HEK293 (cell line): ENCODE measurements at regions not wholly inside any gene's neighbourhood (a gene's known extent, or its start where the extent isn't known, plus 50 kb on each side); places are given as distances from the start of the nearest gene placed in this dataset.

Experiments used
- CTCF ChIA-PET: fragments of 350-600 bp; formaldehyde crosslinking; extraction: SDS; loops from one replicate; lab custom pipeline; 2021; ENCODE audit warnings: antibody characterized with exemption; lab: Yijun Ruan, JAX
- POLR2A ChIA-PET: fragments of 300-600 bp; formaldehyde crosslinking; extraction: SDS; loops from one replicate; lab custom pipeline; 2020; ENCODE audit warnings: antibody characterized with exemption, inconsistent platforms; lab: Yijun Ruan, JAX
- H3K27ac ChIP-seq: fragments of 200-500 bp; sonication (Bioruptor generic); 2 replicates; pipeline ENCODE4 v1.5.1; 2014; ENCODE audit warnings: low read depth, low read length, control low read depth, inconsistent platforms; ENCODE audit errors: extremely low read depth
- H3K36me3 ChIP-seq, 2 experiments: fragments of 200-500 bp in 1 of 2; sonication (Bioruptor generic) in 1 of 2; 1 replicate in 1 of 2; 2 replicates in 1 of 2; pipeline ENCODE4 v1.5.1; 2014 to 2017; ENCODE audit warnings: inconsistent platforms in 2 of 2, low read length in 2 of 2; ENCODE audit not compliant: control insufficient read depth in 2 of 2, insufficient read depth in 1 of 2
- H3K4me1 ChIP-seq: fragments of 200-500 bp; sonication (Bioruptor generic); 2 replicates; pipeline ENCODE4 v1.5.1; 2014; ENCODE audit warnings: mild to moderate bottlenecking, low read length, inconsistent platforms; ENCODE audit not compliant: control insufficient read depth, insufficient read depth
- H3K4me3 ChIP-seq: 2 replicates; pipeline ENCODE4 v1.5.1; 2011; ENCODE audit warnings: low read depth, mild to moderate bottlenecking, control low read depth, low read length, moderate library complexity
- H3K9me3 ChIP-seq: fragments of 200-500 bp; sonication (Bioruptor generic); 2 replicates; pipeline ENCODE4 v1.5.1; 2014; ENCODE audit warnings: low read depth, low read length, inconsistent platforms; ENCODE audit not compliant: control insufficient read depth, insufficient read depth
- SP3 ChIP-seq: fragments of 450-650 bp; formaldehyde crosslinking; IDR thresholded peaks from 2 replicates; pipeline ENCODE4 v1.5.1; 2016; ENCODE audit warnings: missing biosample characterization, missing genetic modification characterization
- ZFHX2 ChIP-seq: fragments of 450-650 bp; formaldehyde crosslinking; conservative IDR thresholded peaks from 2 replicates; pipeline ENCODE4 v1.5.1; 2016; ENCODE audit warnings: missing biosample characterization, missing genetic modification characterization
- ZNF138 ChIP-seq: fragments of 450-650 bp; formaldehyde crosslinking; IDR thresholded peaks from 2 replicates; pipeline ENCODE4 v1.5.1; 2016; ENCODE audit warnings: missing biosample characterization, missing genetic modification characterization, borderline replicate concordance
- ZNF169 ChIP-seq: fragments of 450-650 bp; formaldehyde crosslinking; IDR thresholded peaks from 2 replicates; pipeline ENCODE4 v1.5.1; 2016; ENCODE audit warnings: missing biosample characterization, missing genetic modification characterization
- ZNF239 ChIP-seq: fragments of 450-650 bp; formaldehyde crosslinking; IDR thresholded peaks from 2 replicates; pipeline ENCODE4 v1.5.1; 2016; ENCODE audit warnings: missing biosample characterization, missing genetic modification characterization
- ZNF24 ChIP-seq: fragments of 450-650 bp; formaldehyde crosslinking; IDR thresholded peaks from 2 replicates; pipeline ENCODE4 v1.5.1; 2016; ENCODE audit warnings: missing biosample characterization, missing genetic modification characterization
- ZNF302 ChIP-seq: fragments of 450-650 bp; formaldehyde crosslinking; IDR thresholded peaks from 2 replicates; pipeline ENCODE4 v1.5.1; 2016; ENCODE audit warnings: missing biosample characterization, missing genetic modification characterization, low read depth
- ZNF341 ChIP-seq: fragments of 450-650 bp; formaldehyde crosslinking; IDR thresholded peaks from 2 replicates; pipeline ENCODE4; 2016; ENCODE audit warnings: low read depth, missing biosample characterization, missing genetic modification characterization
- ZNF571 ChIP-seq: fragments of 450-650 bp; formaldehyde crosslinking; IDR thresholded peaks from 2 replicates; pipeline ENCODE4 v1.5.0; 2017; ENCODE audit warnings: missing biosample characterization, missing genetic modification characterization
- ZNF777 ChIP-seq: fragments of 450-650 bp; formaldehyde crosslinking; IDR thresholded peaks from 2 replicates; pipeline ENCODE4 v1.5.1; 2017; ENCODE audit warnings: missing biosample characterization, missing genetic modification characterization, borderline replicate concordance
- ZNF791 ChIP-seq: fragments of 450-650 bp; formaldehyde crosslinking; IDR thresholded peaks from 2 replicates; pipeline ENCODE4 v1.5.1; 2016; ENCODE audit warnings: missing biosample characterization, missing genetic modification characterization
- ZNF792 ChIP-seq: fragments of 450-650 bp; formaldehyde crosslinking; IDR thresholded peaks from 2 replicates; pipeline ENCODE4 v1.5.1; 2016; ENCODE audit warnings: missing biosample characterization, missing genetic modification characterization
- ZSCAN23 ChIP-seq: fragments of 450-650 bp; formaldehyde crosslinking; IDR thresholded peaks from 2 replicates; pipeline ENCODE4 v1.5.1; 2016; ENCODE audit warnings: missing biosample characterization, missing genetic modification characterization
- TF ChIP-seq, protein P1 (sequence below): fragments of 450-650 bp; formaldehyde crosslinking; IDR thresholded peaks from 2 replicates; pipeline ENCODE4 v1.5.1; 2016; ENCODE audit warnings: missing biosample characterization, missing genetic modification characterization
- TF ChIP-seq, protein P2 (sequence below): IDR thresholded peaks from 2 replicates; pipeline ENCODE4 v1.6.1; 2011; ENCODE audit warnings: mild to moderate bottlenecking, low read depth, low read length, borderline replicate concordance
- TF ChIP-seq, protein P3 (sequence below): fragments of 450-650 bp; formaldehyde crosslinking; IDR thresholded peaks from 2 replicates; pipeline ENCODE4 v1.5.1; 2016; ENCODE audit warnings: missing biosample characterization, missing genetic modification characterization
- TF ChIP-seq, protein P4 (sequence below): fragments of 450-650 bp; formaldehyde crosslinking; IDR thresholded peaks from 2 replicates; pipeline ENCODE4 v1.5.1; 2016; ENCODE audit warnings: missing biosample characterization, missing genetic modification characterization, borderline replicate concordance
- TF ChIP-seq, protein P5 (sequence below): fragments of 450-650 bp; formaldehyde crosslinking; IDR thresholded peaks from 2 replicates; pipeline ENCODE4 v1.5.1; 2016; ENCODE audit warnings: missing biosample characterization, missing genetic modification characterization

DNA sequence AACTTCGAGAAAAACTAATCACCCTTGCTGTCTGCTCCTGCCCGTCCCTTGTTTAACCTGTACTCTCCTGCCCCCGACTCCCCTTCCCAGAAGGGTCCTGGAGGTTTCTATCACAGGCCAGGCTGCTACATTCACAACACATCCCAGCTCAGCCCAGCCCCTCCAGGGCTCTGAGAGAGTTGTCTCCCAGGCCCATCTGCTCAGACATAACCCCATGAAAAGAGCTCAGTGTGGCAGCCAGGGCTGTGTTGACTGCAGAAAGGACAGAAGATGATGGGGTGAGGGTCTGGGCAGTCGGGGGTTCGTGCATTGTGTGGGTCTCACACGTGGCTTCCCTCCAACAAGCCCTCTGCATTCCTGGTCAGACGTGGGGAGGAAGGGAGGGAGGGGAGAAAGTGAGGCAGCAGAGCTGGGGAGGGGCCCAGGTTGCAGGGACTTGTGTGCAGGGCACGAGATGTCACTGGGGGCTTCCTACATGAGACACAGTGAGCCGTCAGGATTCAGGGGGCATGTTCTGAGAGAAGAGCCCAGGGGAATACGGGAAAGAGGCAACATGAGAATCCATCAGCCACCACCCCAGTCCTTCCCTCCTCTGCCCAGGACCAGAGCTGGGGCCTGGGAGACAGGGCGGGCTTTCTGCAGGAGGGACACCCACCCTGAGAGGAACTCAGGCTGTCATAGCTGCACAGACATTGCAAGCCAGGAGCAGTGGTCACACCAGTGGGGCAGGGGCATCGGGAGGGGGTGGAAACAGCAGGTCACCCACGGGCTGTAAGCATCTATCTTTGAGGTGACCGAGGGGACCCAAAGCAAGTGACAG lies 372.9 kb downstream of the PREX1 start:
- no peaks in the 10 kb centered on the region for H3K36me3 ChIP-seq
- no peak overlapping the region for H3K27ac ChIP-seq
- H3K4me1 ChIP-seq, result no peaks in the 10 kb centered on the region
- POLR2A ChIA-PET, result no interaction called here
- TF ChIP-seq ZNF169 (tag by site-specific recombination) (no peak), ZNF24 (tag by site-specific recombination) (no peak), ZNF777 (no peak), ZNF791 (tag by site-specific recombination) (no peak), SP3 (no peak), ZNF138 (tag by site-specific recombination) (no peak), ZFHX2 (no peak), ZNF302 (no peak), ZNF571 (no peak), ZNF239 (no peak), ZNF792 (tag by site-specific recombination) (no peak), ZNF341 (tag by site-specific recombination) (no peak), ZSCAN23 (tag by site-specific recombination) (no peak)
- TF ChIP-seq, protein P1, sequence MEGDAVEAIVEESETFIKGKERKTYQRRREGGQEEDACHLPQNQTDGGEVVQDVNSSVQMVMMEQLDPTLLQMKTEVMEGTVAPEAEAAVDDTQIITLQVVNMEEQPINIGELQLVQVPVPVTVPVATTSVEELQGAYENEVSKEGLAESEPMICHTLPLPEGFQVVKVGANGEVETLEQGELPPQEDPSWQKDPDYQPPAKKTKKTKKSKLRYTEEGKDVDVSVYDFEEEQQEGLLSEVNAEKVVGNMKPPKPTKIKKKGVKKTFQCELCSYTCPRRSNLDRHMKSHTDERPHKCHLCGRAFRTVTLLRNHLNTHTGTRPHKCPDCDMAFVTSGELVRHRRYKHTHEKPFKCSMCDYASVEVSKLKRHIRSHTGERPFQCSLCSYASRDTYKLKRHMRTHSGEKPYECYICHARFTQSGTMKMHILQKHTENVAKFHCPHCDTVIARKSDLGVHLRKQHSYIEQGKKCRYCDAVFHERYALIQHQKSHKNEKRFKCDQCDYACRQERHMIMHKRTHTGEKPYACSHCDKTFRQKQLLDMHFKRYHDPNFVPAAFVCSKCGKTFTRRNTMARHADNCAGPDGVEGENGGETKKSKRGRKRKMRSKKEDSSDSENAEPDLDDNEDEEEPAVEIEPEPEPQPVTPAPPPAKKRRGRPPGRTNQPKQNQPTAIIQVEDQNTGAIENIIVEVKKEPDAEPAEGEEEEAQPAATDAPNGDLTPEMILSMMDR (tag by site-specific recombination), result no peak
- TF ChIP-seq, protein P2, sequence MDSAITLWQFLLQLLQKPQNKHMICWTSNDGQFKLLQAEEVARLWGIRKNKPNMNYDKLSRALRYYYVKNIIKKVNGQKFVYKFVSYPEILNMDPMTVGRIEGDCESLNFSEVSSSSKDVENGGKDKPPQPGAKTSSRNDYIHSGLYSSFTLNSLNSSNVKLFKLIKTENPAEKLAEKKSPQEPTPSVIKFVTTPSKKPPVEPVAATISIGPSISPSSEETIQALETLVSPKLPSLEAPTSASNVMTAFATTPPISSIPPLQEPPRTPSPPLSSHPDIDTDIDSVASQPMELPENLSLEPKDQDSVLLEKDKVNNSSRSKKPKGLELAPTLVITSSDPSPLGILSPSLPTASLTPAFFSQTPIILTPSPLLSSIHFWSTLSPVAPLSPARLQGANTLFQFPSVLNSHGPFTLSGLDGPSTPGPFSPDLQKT, result no peak
- TF ChIP-seq, protein P3, sequence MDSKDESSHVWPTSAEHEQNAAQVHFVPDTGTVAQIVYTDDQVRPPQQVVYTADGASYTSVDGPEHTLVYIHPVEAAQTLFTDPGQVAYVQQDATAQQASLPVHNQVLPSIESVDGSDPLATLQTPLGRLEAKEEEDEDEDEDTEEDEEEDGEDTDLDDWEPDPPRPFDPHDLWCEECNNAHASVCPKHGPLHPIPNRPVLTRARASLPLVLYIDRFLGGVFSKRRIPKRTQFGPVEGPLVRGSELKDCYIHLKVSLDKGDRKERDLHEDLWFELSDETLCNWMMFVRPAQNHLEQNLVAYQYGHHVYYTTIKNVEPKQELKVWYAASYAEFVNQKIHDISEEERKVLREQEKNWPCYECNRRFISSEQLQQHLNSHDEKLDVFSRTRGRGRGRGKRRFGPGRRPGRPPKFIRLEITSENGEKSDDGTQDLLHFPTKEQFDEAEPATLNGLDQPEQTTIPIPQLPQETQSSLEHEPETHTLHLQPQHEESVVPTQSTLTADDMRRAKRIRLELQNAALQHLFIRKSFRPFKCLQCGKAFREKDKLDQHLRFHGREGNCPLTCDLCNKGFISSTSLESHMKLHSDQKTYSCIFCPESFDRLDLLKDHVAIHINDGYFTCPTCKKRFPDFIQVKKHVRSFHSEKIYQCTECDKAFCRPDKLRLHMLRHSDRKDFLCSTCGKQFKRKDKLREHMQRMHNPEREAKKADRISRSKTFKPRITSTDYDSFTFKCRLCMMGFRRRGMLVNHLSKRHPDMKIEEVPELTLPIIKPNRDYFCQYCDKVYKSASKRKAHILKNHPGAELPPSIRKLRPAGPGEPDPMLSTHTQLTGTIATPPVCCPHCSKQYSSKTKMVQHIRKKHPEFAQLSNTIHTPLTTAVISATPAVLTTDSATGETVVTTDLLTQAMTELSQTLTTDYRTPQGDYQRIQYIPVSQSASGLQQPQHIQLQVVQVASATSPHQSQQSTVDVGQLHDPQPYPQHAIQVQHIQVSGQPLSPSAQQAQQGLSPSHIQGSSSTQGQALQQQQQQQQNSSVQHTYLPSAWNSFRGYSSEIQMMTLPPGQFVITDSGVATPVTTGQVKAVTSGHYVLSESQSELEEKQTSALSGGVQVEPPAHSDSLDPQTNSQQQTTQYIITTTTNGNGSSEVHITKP (tag by site-specific recombination), result no peak
- TF ChIP-seq, protein P4, sequence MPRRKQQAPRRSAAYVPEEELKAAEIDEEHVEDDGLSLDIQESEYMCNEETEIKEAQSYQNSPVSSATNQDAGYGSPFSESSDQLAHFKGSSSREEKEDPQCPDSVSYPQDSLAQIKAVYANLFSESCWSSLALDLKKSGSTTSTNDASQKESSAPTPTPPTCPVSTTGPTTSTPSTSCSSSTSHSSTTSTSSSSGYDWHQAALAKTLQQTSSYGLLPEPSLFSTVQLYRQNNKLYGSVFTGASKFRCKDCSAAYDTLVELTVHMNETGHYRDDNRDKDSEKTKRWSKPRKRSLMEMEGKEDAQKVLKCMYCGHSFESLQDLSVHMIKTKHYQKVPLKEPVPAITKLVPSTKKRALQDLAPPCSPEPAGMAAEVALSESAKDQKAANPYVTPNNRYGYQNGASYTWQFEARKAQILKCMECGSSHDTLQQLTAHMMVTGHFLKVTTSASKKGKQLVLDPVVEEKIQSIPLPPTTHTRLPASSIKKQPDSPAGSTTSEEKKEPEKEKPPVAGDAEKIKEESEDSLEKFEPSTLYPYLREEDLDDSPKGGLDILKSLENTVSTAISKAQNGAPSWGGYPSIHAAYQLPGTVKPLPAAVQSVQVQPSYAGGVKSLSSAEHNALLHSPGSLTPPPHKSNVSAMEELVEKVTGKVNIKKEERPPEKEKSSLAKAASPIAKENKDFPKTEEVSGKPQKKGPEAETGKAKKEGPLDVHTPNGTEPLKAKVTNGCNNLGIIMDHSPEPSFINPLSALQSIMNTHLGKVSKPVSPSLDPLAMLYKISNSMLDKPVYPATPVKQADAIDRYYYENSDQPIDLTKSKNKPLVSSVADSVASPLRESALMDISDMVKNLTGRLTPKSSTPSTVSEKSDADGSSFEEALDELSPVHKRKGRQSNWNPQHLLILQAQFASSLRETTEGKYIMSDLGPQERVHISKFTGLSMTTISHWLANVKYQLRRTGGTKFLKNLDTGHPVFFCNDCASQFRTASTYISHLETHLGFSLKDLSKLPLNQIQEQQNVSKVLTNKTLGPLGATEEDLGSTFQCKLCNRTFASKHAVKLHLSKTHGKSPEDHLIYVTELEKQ (tag by site-specific recombination), result no peak
- TF ChIP-seq, protein P5, sequence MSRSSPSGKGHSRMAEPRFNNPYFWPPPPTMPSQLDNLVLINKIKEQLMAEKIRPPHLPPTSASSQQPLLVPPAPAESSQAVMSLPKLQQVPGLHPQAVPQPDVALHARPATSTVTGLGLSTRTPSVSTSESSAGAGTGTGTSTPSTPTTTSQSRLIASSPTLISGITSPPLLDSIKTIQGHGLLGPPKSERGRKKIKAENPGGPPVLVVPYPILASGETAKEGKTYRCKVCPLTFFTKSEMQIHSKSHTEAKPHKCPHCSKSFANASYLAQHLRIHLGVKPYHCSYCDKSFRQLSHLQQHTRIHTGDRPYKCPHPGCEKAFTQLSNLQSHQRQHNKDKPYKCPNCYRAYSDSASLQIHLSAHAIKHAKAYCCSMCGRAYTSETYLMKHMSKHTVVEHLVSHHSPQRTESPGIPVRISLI (tag by site-specific recombination), result no peak
- no peak overlapping the region for H3K4me3 ChIP-seq
- CTCF ChIA-PET, result interaction anchor here (0.5 kb wide), 1 partner anchor 669 kb away, joined by 3 read pairs; no protein-coding TSS in a partner anchor
- H3K9me3 ChIP-seq, result no peaks in the 10 kb centered on the region
